ENCODE measurements at regions not wholly inside any gene's neighbourhood (a gene's known extent, or its start where the extent isn't known, plus 50 kb on each side); places are given as distances from the start of the nearest gene placed in this dataset.

GRCh38 chr2:129609224-129609623, 370.2 kb upstream of the RAB6C start:
- H3K4me3 Mint-ChIP-seq (ENCODE audit: unreplicated experiment): no peak overlapping the region
- no peaks in the 10 kb centered on the region for H3K4me1 Mint-ChIP-seq (ENCODE audit: low read depth, unreplicated experiment)
- BruUV-seq (replicated peaks): no TSS peak
- Histone ChIP-seq H3K27me3 (replicated peaks; ENCODE audit: control insufficient read depth, insufficient read depth, low read length) (no peaks in the 10 kb centered on the region), H3K4me1 (no peaks in the 10 kb centered on the region), H3K9me3 (no peaks in the 10 kb centered on the region), H3K4me3 (ENCODE audit: low read depth, low read length) (no peak overlapping the region), H3K36me3 (ENCODE audit: control insufficient read depth, insufficient read depth, low read length) (no peaks in the 10 kb centered on the region)
- TF ChIP-seq, protein P1, sequence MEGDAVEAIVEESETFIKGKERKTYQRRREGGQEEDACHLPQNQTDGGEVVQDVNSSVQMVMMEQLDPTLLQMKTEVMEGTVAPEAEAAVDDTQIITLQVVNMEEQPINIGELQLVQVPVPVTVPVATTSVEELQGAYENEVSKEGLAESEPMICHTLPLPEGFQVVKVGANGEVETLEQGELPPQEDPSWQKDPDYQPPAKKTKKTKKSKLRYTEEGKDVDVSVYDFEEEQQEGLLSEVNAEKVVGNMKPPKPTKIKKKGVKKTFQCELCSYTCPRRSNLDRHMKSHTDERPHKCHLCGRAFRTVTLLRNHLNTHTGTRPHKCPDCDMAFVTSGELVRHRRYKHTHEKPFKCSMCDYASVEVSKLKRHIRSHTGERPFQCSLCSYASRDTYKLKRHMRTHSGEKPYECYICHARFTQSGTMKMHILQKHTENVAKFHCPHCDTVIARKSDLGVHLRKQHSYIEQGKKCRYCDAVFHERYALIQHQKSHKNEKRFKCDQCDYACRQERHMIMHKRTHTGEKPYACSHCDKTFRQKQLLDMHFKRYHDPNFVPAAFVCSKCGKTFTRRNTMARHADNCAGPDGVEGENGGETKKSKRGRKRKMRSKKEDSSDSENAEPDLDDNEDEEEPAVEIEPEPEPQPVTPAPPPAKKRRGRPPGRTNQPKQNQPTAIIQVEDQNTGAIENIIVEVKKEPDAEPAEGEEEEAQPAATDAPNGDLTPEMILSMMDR (IDR thresholded peaks at IDR 0.05; ENCODE audit: insufficient read depth in 1 of 2, low read depth in 1 of 2, low read length in 1 of 2, severe bottlenecking in 1 of 2, unreplicated experiment in 1 of 2): no peak
- ChIA-PET CTCF (interaction anchor here (1.1 kb wide), 1 partner anchor 139 kb away, joined by 3 read pairs; no protein-coding TSS in a partner anchor), POLR2A (no interaction called here)
- H3K27ac Mint-ChIP-seq (ENCODE audit: unreplicated experiment): no peak overlapping the region
- H3K27me3 Mint-ChIP-seq (ENCODE audit: insufficient read depth, unreplicated experiment): peaks cover 10% of the 10 kb centered on the region
- H3K36me3 Mint-ChIP-seq (ENCODE audit: insufficient read depth, unreplicated experiment): no peaks in the 10 kb centered on the region
- no peaks in the 10 kb centered on the region for H3K9me3 Mint-ChIP-seq (ENCODE audit: unreplicated experiment)
- intact Hi-C loops (cut with micrococcal nuclease; ENCODE audit: unreplicated experiment): no loop called here
- no peak for DNase-seq

- BruUV-seq (replicated peaks): no TSS peak
- H3K27me3 Mint-ChIP-seq (ENCODE audit: insufficient read depth, unreplicated experiment): peaks cover 20% of the 10 kb centered on the region
- ChIA-PET POLR2A (no interaction called here), CTCF (no interaction called here)
- no peaks in the 10 kb centered on the region for H3K4me1 Mint-ChIP-seq (ENCODE audit: low read depth, unreplicated experiment)
- TF ChIP-seq, protein P1 (IDR thresholded peaks at IDR 0.05; ENCODE audit: insufficient read depth in 1 of 2, low read depth in 1 of 2, low read length in 1 of 2, severe bottlenecking in 1 of 2, unreplicated experiment in 1 of 2): no peak
- Histone ChIP-seq H3K4me3 (ENCODE audit: low read depth, low read length) (no peak overlapping the region), H3K9me3 (no peaks in the 10 kb centered on the region), H3K27me3 (replicated peaks; ENCODE audit: control insufficient read depth, insufficient read depth, low read length) (no peaks in the 10 kb centered on the region), H3K36me3 (ENCODE audit: control insufficient read depth, insufficient read depth, low read length) (no peaks in the 10 kb centered on the region), H3K4me1 (no peaks in the 10 kb centered on the region)
- DNase-seq: no peak
- no peaks in the 10 kb centered on the region for H3K36me3 Mint-ChIP-seq (ENCODE audit: insufficient read depth, unreplicated experiment)
- intact Hi-C loops (cut with micrococcal nuclease; ENCODE audit: unreplicated experiment): no loop called here
- H3K27ac Mint-ChIP-seq (ENCODE audit: unreplicated experiment): no peak overlapping the region
- H3K9me3 Mint-ChIP-seq (ENCODE audit: unreplicated experiment): no peaks in the 10 kb centered on the region
- no peak overlapping the region for H3K4me3 Mint-ChIP-seq (ENCODE audit: unreplicated experiment)
These were observed 368.7 kb upstream of the RAB6C start for GRCh38 chr2:129610766-129611165.

DNA sequence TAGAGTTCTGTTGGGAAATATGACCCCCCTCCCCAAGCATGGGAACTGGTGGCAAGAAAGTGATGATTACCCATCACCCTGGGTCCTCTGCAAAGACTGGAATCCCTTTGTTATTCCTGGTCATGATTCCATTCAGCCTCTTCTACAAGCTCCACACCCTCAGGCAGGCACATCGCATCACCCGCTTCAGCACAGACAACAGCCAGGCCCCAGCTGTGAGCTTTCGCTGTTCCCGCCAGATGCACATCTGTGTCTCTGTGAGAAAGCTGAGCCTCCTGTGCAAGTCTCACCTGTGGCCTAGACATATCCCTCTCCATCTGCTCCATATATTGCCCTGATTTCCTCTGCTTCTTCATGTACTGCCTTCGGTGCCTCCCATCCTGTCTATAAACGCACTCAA, 368.0 kb upstream of the RAB6C start:
- TF ChIP-seq, protein P1 (IDR thresholded peaks at IDR 0.05; ENCODE audit: insufficient read depth in 1 of 2, low read depth in 1 of 2, low read length in 1 of 2, severe bottlenecking in 1 of 2, unreplicated experiment in 1 of 2): no peak
- Histone ChIP-seq H3K27me3 (replicated peaks; ENCODE audit: control insufficient read depth, insufficient read depth, low read length) (no peaks in the 10 kb centered on the region), H3K36me3 (ENCODE audit: control insufficient read depth, insufficient read depth, low read length) (no peaks in the 10 kb centered on the region), H3K9me3 (no peaks in the 10 kb centered on the region), H3K4me1 (no peaks in the 10 kb centered on the region), H3K4me3 (ENCODE audit: low read depth, low read length) (no peak overlapping the region)
- no peak for DNase-seq
- no peaks in the 10 kb centered on the region for H3K4me1 Mint-ChIP-seq (ENCODE audit: low read depth, unreplicated experiment)
- ChIA-PET POLR2A (no interaction called here), CTCF (no interaction called here)
- H3K9me3 Mint-ChIP-seq (ENCODE audit: unreplicated experiment): no peaks in the 10 kb centered on the region
- no peak overlapping the region for H3K27ac Mint-ChIP-seq (ENCODE audit: unreplicated experiment)
- H3K4me3 Mint-ChIP-seq (ENCODE audit: unreplicated experiment): no peak overlapping the region
- BruUV-seq (replicated peaks): no TSS peak
- intact Hi-C loops (cut with micrococcal nuclease; ENCODE audit: unreplicated experiment): no loop called here
- no peaks in the 10 kb centered on the region for H3K36me3 Mint-ChIP-seq (ENCODE audit: insufficient read depth, unreplicated experiment)
- H3K27me3 Mint-ChIP-seq (ENCODE audit: insufficient read depth, unreplicated experiment): peaks cover 25% of the 10 kb centered on the region

Measured in Caco-2 (cell line).